HG03432 (cell line): ENCODE measurements at regions not wholly inside any gene's neighbourhood (a gene's known extent, or its start where the extent isn't known, plus 50 kb on each side); places are given as distances from the start of the nearest gene placed in this dataset.
"Not testable (repeated sequence)": the region's sequence is repeated elsewhere in the genome, so short reads cannot be mapped to it uniquely, and the experiment has no call there.

Experiments
- ATAC-seq: cut with Tn5 transposase; IDR thresholded peaks from one replicate; pipeline ENCODE4 v1.9.1; 2021; ENCODE audit warnings: mild to moderate bottlenecking, moderate library complexity; ENCODE audit not compliant: unreplicated experiment

DNA sequence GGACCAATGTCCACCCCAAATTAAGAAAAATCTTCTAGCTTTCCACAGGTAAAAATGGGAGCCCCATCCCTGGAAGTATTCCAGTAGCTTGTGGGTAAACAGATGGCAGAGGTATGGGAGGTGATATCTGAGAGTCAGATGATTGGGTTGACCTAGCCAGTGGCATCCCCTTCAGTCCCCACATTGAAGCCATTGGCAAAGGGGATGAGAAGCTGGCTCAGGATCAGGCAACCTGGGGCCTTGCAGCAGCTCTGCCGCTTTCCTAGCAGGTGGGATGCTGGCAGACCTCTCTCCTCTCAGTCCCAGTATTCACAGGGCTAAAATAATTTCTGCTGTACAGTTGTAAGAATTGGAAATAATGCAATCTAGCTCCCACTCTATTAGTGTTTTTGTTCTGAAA lies 108.9 kb upstream of the KCNG1 start:
- ATAC-seq, result no peak

DNA sequence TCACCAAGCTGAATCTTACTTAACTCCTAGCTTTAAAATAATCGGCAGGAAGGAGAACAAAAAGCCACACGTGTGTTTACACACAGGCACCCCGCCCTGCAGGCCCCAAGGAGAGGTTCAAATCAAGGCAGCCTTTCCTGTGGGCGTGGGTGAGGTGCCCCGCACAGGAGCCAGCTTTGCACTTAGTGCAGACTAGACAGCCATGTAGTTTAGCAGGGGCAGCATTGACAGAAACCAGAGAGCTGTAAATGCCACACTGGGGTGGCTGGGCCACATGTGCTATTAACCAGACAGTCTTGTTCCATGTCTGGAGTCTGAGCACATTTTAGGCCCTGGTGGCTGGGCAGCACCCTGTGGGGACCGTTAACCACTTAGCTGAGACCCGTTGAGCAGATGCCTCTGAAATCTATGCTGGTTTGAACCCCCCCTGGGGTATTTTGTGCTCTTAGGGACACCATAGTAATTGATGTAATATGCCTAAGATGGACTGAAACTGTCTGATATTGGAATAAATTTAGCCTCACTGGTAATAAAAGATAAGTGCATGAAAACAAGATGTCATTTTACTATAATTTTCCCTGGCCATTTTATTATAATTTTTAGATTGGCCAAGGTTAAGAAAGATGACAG lies 106.4 kb upstream of the KCNG1 start:
- no peak for ATAC-seq

DNA sequence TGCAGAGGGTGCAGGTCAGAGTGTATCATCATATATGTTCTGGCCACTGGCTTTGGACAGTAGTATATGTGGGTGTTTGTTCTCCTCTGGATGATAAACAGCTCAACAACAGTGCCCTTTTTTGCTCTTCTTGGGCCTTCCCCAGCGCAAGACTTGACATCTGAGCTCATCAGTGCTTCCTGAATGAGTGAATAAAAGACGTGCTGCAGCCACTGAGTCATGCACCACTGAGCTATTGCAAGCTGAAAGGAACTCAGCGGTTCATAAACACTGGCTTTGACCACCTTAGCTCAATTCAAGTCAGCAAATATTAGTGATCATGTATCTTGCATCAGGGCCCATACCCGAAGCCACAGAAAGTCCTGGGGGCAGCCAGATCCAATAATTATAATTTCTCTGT lies 105.3 kb upstream of the KCNG1 start:
- no peak for ATAC-seq

DNA sequence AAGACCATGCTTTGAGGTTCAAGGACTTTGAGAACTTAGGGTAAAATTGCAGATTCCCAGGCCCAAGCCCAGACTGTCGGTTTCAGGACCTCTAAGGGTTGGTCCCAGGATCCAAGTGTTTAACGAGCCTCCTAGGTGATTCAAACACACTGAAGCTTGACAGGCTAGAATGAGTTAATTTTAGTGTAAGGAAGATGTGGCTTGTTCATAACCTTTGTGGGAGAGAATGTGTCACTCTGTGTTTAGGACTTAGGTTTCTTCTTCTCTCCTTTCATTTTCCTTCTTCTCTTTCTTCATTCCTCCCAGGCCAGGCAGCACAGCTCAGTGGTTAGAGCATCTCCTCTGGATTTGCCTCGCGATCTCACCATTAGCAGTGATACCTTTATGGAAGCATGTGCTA lies 104.8 kb upstream of the KCNG1 start:
- ATAC-seq, result no peak

DNA sequence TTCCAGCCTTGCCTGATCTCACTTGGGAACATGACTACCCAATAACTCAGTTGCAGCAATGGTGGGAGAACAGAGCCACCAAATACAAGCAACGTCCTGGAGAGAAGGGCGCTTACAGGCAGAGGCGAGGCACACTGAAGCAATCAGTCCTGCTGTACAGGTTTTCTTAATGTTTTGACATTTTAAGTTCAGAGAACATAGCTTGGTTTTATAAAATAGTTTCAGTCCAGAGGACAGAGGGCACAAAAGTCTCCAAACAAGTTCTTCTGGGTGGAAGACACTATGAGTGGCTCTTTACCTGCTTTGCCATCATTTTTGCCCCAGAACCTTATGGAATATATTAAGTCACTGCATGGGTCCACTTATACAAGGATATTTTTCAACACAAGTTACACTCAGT lies 103.4 kb upstream of the KCNG1 start:
- ATAC-seq, result no peak

DNA sequence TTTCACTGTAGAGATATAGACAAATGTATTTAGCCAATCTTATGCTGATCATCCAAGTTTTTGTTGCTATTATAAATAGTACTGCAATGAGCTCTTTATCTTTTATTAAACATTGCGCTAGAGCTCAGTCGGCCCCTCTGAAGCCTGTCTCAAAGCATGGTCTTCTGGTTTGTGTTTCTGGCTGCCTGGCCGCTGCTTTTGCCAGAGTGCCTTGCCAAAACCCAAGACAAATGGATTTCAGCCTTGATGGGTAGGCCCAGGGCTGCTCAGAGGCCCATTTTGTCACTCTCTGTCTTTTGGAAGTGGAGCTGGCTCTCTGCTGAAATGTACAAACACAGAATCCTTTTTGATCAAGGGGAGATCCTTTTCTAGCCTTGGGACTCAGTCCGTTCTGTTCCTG lies 102.9 kb upstream of the KCNG1 start:
- ATAC-seq, result no peak

DNA sequence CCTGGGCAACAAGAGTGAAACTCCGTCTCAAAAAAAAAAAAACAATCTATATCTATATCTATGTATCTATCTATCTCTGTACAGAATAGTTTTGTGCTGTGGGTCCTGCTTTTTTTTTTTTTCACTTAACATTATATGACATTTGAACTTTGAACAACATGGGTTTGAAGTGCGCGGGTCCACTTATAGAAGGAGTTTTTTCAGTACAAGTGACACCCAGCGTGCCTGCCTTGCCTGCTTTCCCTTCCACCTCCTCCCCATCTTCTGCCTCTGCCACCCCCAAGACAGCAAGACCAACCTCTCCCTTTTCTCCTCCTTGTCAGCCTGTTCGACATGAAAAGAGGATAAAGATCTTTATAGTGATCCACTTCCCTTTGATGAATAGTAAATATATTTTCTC lies 102.2 kb upstream of the KCNG1 start:
- ATAC-seq, result no peak

DNA sequence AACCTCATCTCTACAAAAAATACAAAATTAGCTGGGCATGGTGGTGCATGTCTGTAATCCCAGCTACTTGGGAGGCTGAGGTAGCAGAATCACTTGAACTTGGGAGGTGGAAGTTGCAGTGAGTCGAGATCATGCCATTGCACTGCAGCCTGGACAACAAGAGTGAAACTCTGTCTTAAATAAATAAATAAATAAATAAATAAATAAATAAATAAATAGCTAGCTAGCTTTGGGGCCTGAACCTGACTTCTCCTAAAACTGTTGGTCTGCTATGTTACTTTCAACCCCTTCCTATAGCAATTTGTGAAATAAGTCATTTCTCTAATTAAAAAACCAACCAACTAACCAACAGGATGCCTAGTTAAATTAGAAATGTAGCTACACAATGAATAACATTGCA lies 101.0 kb upstream of the KCNG1 start:
- not testable (repeated sequence) for ATAC-seq

DNA sequence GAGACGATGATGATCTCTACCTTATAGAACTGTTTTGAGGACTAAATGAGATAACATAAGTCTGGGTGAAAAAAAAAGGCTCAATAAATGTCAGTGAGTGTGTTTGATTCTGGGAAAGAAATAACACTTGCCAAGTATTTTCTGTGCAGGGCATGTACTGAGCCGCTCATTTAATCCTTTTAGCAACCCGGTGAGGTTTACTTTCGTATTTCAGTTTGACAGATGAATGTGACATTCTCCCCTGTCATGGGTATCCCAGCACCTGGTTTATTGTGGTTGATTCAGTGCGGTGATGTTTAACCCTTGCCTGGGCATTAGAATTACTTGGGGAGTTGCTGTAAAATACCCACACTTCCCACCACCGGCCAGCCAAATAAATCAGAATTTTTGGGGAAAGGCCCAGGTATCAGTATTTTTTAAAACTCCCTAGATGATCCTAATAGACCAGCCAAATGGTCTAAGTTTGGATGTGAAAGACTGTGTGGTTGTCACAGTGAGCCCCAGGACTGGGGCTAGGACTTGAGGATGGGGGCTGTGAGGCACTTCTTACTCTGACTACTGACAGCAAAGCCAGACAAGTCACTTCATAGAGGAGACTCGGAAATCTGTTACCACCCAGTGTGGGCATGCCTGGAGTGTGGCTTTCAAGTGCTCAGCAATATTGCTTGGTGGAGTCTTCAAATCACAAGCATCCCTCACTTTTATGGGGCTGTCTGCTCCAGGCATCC lies 100.2 kb upstream of the KCNG1 start:
- no peak for ATAC-seq

DNA sequence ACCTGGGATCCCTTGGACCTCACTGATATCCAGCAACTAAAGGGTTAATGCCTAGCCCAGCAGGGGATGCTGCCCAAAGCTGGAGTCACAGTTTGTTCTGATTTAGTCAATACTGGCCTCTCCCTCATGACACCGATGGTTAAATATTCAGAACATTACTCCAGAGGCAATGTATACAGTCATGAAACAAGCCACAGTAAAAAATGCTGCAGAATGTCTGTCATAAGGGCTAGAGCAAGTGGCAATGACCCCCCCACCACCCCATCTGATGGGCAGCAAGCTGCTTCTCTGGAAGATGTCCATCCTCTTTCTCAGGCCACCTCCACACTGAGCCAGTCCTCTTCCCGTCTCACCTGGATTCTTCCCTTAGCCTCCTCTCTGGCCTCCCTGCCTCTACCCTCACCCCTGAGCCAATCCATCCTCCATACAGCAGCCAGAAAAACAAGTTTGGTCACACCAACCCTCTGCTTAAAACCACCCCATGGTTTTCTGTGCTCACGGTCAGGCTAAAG lies 99.0 kb upstream of the KCNG1 start:
- ATAC-seq, result no peak

DNA sequence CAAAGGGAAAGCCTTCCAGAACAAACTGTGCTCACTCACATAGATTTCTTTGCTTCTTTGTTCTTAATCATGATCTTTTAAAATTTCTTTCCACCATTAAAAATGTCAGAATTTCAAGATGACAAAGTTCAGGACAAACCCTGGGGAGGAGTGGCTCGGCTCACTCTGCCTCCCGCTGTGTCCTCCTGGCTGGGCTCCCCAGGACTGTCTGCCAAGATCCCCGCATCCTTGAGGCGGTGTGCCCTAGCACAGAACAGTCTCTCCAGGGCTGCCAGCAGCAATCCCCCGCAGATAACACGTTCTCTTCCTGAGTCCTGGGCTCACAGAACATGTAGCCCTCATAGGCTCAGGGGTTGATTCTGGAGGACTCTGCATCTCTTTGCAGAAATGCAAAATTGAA lies 98.4 kb upstream of the KCNG1 start:
- no peak for ATAC-seq

DNA sequence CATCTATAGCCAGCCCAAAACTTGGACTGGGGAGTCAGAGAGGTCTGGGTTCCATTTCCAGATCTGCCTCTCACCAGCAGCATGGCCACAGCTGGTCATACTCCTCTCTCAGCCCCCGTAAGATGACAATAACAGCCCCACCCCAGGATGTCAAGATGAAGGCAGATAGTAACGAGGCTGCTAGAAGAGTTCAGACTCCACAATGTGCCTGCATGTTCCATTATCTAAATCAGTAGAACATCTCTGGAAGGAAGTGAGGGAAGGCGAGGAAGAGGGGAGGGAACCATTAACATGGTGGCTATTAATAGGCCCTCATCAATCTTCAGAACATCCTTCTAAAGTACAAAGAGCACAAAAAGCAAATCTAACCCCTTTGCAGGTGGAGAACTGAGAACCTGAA lies 98.0 kb upstream of the KCNG1 start:
- ATAC-seq, result no peak

DNA sequence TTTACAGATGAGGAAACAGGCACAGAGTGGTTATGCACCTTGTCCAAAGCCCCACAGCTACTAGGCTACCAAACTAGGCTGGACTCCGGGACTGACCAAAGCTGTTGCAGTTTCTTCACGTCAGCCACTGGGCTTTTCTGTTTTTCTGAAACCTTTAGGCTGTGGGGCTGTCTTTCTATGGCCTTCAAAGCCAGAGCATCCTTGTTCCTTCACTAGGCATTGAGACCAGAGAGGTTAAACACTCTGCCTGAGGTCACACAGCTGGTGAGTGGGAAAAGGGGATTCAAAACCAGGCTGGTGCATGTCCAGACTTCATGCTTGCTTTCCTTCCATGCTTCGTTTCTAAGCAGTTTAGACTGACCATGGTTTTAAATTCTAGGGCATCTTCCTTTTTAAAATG lies 97.5 kb upstream of the KCNG1 start:
- ATAC-seq, result no peak

DNA sequence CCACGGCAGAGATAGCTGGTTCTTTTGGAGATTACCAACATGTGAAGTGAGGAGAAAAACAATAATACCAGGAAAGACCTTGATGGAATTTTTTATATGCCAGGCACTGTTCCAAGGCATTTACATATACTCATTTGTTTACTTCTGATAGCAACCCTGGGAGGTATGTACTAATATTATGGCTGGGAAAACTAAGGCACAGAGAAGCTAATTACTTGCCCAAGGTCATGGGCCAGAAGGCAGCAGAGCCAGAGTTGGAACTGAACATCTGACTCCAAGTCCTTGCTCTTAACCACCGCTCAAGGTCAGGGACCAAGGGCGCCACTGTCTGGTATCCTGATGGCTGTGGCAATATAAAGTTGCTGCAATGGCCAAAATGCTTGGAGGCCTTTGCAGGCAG lies 97.0 kb upstream of the KCNG1 start:
- ATAC-seq, result no peak

DNA sequence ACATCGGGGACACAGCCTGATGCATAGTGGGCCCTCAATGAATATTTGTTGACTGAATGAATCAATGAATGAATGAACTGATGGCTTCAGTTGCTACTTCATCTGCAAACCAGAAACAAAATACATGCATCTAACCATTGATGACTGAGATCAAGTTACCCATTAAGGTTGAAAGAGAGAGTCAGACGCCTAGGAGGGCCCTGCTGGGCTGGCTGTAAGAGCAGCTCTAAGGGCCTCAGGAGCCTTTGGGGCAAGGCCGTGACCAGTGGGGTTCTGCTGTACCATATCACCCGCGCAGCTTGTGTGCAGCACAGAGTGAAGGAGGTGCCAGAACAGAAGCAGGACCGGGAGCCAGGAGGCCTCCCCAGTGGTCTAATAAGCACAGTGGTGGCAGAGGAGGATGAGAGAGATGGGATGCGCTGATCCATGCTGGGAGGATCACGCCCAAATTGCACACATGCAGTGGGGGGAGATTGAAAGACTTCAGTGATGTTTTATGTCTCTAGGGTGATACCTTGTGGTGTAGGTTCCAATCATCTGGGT lies 96.1 kb upstream of the KCNG1 start:
- ATAC-seq, result no peak

DNA sequence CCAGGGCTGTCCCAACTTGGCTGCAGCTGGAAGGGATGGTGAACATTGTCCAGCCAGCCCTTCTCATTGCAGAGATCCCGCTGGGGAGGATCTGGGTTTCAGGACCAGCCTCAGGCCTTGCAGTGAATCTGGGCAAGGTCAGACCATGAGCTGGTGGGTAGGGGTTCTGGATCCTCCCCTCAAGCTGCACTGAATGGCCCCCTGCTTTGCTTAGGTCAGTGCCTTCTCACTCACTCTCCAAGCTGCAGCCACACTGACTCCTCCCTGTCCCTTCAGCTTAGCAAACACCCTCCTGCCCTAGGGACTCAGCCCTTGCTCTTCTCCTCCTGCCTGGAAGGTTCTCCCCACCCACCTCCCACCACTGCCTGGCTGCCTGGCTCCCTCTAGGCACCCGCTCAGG lies 95.3 kb upstream of the KCNG1 start:
- no peak for ATAC-seq

DNA sequence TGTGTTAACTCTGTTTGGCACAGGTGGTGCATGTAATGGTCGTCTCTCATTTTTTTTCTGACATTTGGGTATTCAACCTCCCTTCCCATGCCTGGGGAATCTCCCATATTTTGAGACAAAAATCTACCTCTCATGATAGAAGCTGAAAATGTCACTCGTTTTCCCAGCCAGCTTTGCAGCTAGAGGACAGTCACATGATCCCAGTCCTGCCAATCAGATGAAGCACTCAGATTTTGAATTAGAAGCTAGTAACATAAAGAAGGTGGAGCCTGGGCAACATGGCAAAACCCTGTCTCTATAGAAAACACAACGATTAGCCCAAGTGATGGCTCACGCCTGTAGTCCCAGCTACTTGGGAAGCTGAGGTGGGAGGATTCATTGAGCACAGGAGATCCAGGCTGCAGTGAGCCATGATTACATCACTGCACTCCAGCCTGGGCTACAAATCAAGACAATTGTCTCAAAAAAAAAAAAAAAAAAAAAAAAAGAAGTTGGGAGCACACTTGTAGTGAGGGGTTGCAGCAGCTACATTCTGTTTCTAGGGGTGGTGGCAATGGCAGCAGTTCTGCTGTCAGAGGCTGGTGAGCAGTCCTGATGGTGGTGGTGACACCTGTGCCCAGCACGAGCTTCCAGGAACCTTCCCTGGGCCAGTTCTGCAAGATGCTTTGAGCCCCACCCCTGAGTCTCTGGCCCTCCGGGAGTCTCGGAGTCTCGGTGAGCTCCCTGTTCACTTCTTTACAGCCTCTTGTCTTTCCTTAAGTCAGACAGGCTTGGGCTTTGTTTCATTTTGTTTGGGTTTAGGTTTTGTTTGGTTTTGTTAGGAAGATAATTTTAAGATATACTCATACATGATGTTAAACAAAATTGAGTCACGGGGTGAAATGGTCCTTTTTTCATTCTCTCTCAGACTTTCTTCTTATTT lies 94.1 kb upstream of the KCNG1 start:
- ATAC-seq, result no peak

DNA sequence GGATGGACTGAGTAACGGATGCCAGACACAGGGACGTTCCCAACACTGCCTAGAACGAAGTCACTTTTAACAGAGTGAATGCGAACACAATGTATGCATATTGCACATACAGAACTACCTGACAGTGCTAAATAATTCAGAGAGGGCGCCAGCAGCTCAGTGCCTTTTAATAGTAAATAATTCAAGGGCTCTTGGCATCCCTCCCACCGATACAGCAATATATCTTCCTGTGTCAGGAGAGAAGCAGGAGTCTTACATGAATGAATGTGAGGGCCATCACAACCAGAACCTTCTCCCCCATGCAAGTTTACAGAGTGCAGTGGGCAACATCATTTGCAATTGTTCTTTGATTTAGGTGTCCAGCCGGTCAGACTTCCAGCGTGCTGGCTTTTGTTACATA lies 88.4 kb upstream of the KCNG1 start:
- ATAC-seq, result no peak

DNA sequence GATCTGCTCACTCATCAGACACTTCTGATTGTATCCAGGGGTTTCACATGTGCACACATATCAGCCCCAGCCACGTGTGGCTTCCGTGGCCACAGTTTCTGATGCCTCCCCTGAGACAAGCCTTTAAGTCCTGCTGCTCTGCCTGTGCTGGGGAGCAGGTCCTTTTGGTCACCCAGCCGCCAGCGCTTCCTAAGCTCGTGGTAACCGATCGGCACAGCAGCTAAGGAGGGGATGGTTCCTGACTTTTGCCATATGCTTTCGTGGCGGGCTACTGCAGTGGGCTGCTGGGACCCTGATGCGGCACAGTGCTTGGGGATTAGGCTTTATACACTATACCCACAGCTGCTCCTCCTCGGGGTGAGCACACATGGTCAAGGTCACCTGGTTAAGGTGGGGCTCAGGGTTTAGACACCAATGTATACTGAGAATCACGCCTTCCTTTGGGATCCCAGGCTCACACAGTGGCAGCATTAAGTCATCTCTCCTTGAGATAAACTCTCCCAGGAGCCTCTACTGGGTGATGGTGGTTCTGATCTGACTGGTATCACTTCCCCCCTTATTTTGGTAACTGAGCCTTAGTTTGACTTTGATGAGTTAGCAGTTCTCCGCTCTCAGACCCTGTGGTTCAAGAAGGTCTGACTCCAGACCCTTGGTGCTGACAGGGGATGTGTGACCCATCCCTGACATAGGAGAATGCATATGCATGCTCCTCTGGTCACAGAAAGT lies 85.9 kb upstream of the KCNG1 start:
- no peak for ATAC-seq

DNA sequence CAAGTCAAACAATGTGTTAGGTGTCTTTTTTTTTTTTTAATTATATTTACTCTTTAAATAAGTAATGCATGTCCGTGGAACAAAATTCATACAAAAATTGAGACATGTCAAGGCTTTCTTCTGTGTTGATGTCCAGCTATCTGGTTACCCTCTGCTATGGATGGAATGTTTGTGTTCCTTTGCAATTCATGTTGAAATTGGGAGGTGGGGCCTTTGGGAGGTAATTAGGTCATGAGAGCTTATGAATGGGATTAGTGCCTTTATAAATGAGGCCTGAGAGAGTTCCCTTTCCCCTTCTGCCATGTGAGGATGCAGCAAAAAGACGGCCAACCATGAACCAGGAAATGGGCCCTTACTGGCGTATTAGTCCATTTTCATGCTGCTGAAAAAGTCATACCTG lies 83.1 kb upstream of the KCNG1 start:
- ATAC-seq, result no peak
